WTC11 (cell line): ENCODE measurements at regions not wholly inside any gene's neighbourhood (a gene's known extent, or its start where the extent isn't known, plus 50 kb on each side); places are given as distances from the start of the nearest gene placed in this dataset.
"Not testable (repeated sequence)": the region's sequence is repeated elsewhere in the genome, so short reads cannot be mapped to it uniquely, and the experiment has no call there.

Experiments used
- ATAC-seq: fragments of 200-7000 bp; cut with Tn5 transposase; 2 replicates; pipeline ENCODE4 v1.10.0; 2021; ENCODE audit warnings: mild to moderate bottlenecking, moderate library complexity
- CTCF ChIA-PET: fragments of 300-600 bp; sonication (Branson Sonifier 250); formaldehyde crosslinking; loops from one replicate; lab custom pipeline; 2021; ENCODE audit warnings: antibody characterized with exemption; lab: Charles Lee
- POLR2A ChIA-PET: fragments of 350-600 bp; sonication (Branson Sonifier 250); formaldehyde crosslinking; loops from one replicate; lab custom pipeline; 2021; ENCODE audit warnings: antibody characterized with exemption; lab: Charles Lee
- DNase-seq: peaks from one replicate; pipeline ENCODE4 v3.0.0; 2021; ENCODE audit warnings: low spot score
- H3K27ac Mint-ChIP-seq: 2 replicates; pipeline ENCODE4 v1.8.0; 2021; ENCODE audit warnings: mixed read lengths
- H3K27me3 Mint-ChIP-seq: 2 replicates; pipeline ENCODE4 v1.8.0; 2021; ENCODE audit warnings: low read depth, mild to moderate bottlenecking, moderate library complexity, mixed read lengths
- H3K36me3 Mint-ChIP-seq: 2 replicates; pipeline ENCODE4 v1.8.0; 2021; ENCODE audit warnings: mixed read lengths
- H3K4me1 Mint-ChIP-seq: 2 replicates; pipeline ENCODE4 v1.8.0; 2022; ENCODE audit warnings: mixed read lengths
- H3K4me3 Mint-ChIP-seq: 2 replicates; pipeline ENCODE4 v1.8.0; 2021; ENCODE audit warnings: mild to moderate bottlenecking, moderate library complexity, mixed read lengths
- H3K9me3 Mint-ChIP-seq: 2 replicates; pipeline ENCODE4 v1.8.0; 2021; ENCODE audit warnings: mixed read lengths
- ATF6 ChIP-seq: sonication (generic); formaldehyde crosslinking; IDR thresholded peaks from 2 replicates; pipeline ENCODE4 v1.8.1; 2023; ENCODE audit warnings: mild to moderate bottlenecking, missing genetic modification reagents
- CREB1 ChIP-seq: sonication (generic); formaldehyde crosslinking; IDR thresholded peaks from 2 replicates; pipeline ENCODE4 v1.8.0; 2023; ENCODE audit warnings: mild to moderate bottlenecking, missing genetic modification reagents
- CREM ChIP-seq: sonication (generic); formaldehyde crosslinking; IDR thresholded peaks from 2 replicates; pipeline ENCODE4 v1.8.1; 2022; ENCODE audit warnings: mild to moderate bottlenecking, missing genetic modification reagents, moderate library complexity
- ETV6 ChIP-seq: sonication (generic); formaldehyde crosslinking; IDR thresholded peaks from 2 replicates; pipeline ENCODE4 v1.8.1; 2022; ENCODE audit warnings: mild to moderate bottlenecking, missing genetic modification reagents
- FOXJ3 ChIP-seq: sonication (generic); formaldehyde crosslinking; IDR thresholded peaks from 2 replicates; pipeline ENCODE4 v1.9.0; 2021; ENCODE audit warnings: missing genetic modification reagents, mild to moderate bottlenecking, borderline replicate concordance
- FOXP4 ChIP-seq: sonication (generic); formaldehyde crosslinking; IDR thresholded peaks from 2 replicates; pipeline ENCODE4 v1.8.0; 2022; ENCODE audit warnings: mild to moderate bottlenecking, missing genetic modification reagents
- HMGXB4 ChIP-seq: sonication (generic); formaldehyde crosslinking; IDR thresholded peaks from 2 replicates; pipeline ENCODE4 v1.8.1; 2023; ENCODE audit warnings: mild to moderate bottlenecking, moderate library complexity, missing genetic modification reagents
- JAZF1 ChIP-seq: fragments of 250-450 bp; sonication (Bioruptor Pico); IDR thresholded peaks from 2 replicates; pipeline ENCODE4 v1.9.0; 2021; ENCODE audit warnings: moderate library complexity, mild to moderate bottlenecking, inconsistent platforms
- NFE2L1 ChIP-seq: sonication (generic); formaldehyde crosslinking; IDR thresholded peaks from 2 replicates; pipeline ENCODE4 v1.8.1; 2023; ENCODE audit warnings: missing genetic modification reagents
- NFYB ChIP-seq: sonication (generic); formaldehyde crosslinking; conservative IDR thresholded peaks from 2 replicates; pipeline ENCODE4 v1.8.0; 2022; ENCODE audit warnings: low read depth, missing genetic modification reagents
- RORB ChIP-seq: fragments of 250-450 bp; sonication (Bioruptor Pico); IDR thresholded peaks from 2 replicates; pipeline ENCODE4 v1.9.0; 2021; ENCODE audit warnings: mild to moderate bottlenecking
- ZNF138 ChIP-seq: sonication (generic); formaldehyde crosslinking; conservative IDR thresholded peaks from 2 replicates; pipeline ENCODE4 v1.8.1; 2022; ENCODE audit warnings: mild to moderate bottlenecking, moderate library complexity, missing genetic modification reagents
- TF ChIP-seq, protein P1 (sequence below): fragments of 250-450 bp; sonication (Bioruptor Pico); IDR thresholded peaks from 2 replicates; pipeline ENCODE4 v1.9.0; 2021; ENCODE audit warnings: mild to moderate bottlenecking
- TF ChIP-seq, protein P2 (sequence below): sonication (generic); formaldehyde crosslinking; IDR thresholded peaks from 2 replicates; pipeline ENCODE4 v1.8.0; 2023; ENCODE audit warnings: missing genetic modification reagents
- TF ChIP-seq, protein P3 (sequence below): fragments of 250-450 bp; sonication (Bioruptor Pico); IDR thresholded peaks from 2 replicates; pipeline ENCODE4 v2.1.2; 2022; ENCODE audit warnings: mild to moderate bottlenecking, moderate library complexity

GRCh38 chr12:29008786-29009185, 140.3 kb upstream of the FAR2 start:
- H3K27me3 Mint-ChIP-seq, result no peaks in the 10 kb centered on the region
- H3K4me3 Mint-ChIP-seq, result no peak overlapping the region
- TF ChIP-seq NFYB (CRISPR knock-in tag), result no peak
- no peak for TF ChIP-seq CREM (CRISPR knock-in tag)
- no peak for TF ChIP-seq CREB1 (CRISPR knock-in tag)
- TF ChIP-seq FOXP4 (CRISPR knock-in tag), result no peak
- no peak for TF ChIP-seq ATF6 (CRISPR knock-in tag)
- H3K9me3 Mint-ChIP-seq, result no peaks in the 10 kb centered on the region
- no peak for DNase-seq
- H3K36me3 Mint-ChIP-seq, result no peaks in the 10 kb centered on the region
- no peak overlapping the region for H3K27ac Mint-ChIP-seq
- CTCF ChIA-PET, result no interaction called here
- H3K4me1 Mint-ChIP-seq, result peaks cover 4% of the 10 kb centered on the region; the same call in 1 of the 2 replicates
- POLR2A ChIA-PET, result no interaction called here
- no peak for ATAC-seq

GRCh38 chr12:29012673-29013072, 136.4 kb upstream of the FAR2 start:
- Mint-ChIP-seq H3K9me3 (peaks cover 2% of the 10 kb centered on the region; the same call in 1 of the 2 replicates), H3K27ac (no peak overlapping the region), H3K4me3 (no peak overlapping the region), H3K36me3 (no peaks in the 10 kb centered on the region), H3K4me1 (no peaks in the 10 kb centered on the region), H3K27me3 (no peaks in the 10 kb centered on the region)
- no peak for ATAC-seq
- ChIA-PET CTCF (interaction anchor here (2.0 kb wide), 1 partner anchor 13 kb away, joined by 4 read pairs; no protein-coding TSS in a partner anchor), POLR2A (no interaction called here)
- no peak for DNase-seq
- TF ChIP-seq, protein P1, sequence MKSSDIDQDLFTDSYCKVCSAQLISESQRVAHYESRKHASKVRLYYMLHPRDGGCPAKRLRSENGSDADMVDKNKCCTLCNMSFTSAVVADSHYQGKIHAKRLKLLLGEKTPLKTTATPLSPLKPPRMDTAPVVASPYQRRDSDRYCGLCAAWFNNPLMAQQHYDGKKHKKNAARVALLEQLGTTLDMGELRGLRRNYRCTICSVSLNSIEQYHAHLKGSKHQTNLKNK (CRISPR knock-in tag), result no peak
- TF ChIP-seq ETV6, result no peak
- no peak for TF ChIP-seq CREM (CRISPR knock-in tag)
- no peak for TF ChIP-seq RORB (CRISPR knock-in tag)
- TF ChIP-seq FOXJ3 (CRISPR knock-in tag), result no peak
- TF ChIP-seq, protein P2, sequence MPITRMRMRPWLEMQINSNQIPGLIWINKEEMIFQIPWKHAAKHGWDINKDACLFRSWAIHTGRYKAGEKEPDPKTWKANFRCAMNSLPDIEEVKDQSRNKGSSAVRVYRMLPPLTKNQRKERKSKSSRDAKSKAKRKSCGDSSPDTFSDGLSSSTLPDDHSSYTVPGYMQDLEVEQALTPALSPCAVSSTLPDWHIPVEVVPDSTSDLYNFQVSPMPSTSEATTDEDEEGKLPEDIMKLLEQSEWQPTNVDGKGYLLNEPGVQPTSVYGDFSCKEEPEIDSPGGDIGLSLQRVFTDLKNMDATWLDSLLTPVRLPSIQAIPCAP, result no peak
- TF ChIP-seq HMGXB4 (CRISPR knock-in tag), result no peak
- TF ChIP-seq, protein P3, sequence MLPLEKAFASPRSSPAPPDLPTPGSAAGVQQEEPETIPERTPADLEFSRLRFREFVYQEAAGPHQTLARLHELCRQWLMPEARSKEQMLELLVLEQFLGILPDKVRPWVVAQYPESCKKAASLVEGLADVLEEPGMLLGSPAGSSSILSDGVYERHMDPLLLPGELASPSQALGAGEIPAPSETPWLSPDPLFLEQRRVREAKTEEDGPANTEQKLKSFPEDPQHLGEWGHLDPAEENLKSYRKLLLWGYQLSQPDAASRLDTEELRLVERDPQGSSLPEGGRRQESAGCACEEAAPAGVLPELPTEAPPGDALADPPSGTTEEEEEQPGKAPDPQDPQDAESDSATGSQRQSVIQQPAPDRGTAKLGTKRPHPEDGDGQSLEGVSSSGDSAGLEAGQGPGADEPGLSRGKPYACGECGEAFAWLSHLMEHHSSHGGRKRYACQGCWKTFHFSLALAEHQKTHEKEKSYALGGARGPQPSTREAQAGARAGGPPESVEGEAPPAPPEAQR (CRISPR knock-in tag), result no peak
- no peak for TF ChIP-seq NFE2L1 (CRISPR knock-in tag)
- no peak for TF ChIP-seq JAZF1 (CRISPR knock-in tag)
- no peak for TF ChIP-seq ZNF138 (CRISPR knock-in tag)

GRCh38 chr12:29017532-29017931, 131.5 kb upstream of the FAR2 start:
- H3K27me3 Mint-ChIP-seq, DNase-seq, H3K36me3 Mint-ChIP-seq, H3K4me3 Mint-ChIP-seq, CTCF ChIA-PET, ATAC-seq, H3K9me3 Mint-ChIP-seq, H3K27ac Mint-ChIP-seq, POLR2A ChIA-PET, H3K4me1 Mint-ChIP-seq: not testable (repeated sequence)
